ENCODE measurements at regions not wholly inside any gene's neighbourhood (a gene's known extent, or its start where the extent isn't known, plus 50 kb on each side); places are given as distances from the start of the nearest gene placed in this dataset.

DNA sequence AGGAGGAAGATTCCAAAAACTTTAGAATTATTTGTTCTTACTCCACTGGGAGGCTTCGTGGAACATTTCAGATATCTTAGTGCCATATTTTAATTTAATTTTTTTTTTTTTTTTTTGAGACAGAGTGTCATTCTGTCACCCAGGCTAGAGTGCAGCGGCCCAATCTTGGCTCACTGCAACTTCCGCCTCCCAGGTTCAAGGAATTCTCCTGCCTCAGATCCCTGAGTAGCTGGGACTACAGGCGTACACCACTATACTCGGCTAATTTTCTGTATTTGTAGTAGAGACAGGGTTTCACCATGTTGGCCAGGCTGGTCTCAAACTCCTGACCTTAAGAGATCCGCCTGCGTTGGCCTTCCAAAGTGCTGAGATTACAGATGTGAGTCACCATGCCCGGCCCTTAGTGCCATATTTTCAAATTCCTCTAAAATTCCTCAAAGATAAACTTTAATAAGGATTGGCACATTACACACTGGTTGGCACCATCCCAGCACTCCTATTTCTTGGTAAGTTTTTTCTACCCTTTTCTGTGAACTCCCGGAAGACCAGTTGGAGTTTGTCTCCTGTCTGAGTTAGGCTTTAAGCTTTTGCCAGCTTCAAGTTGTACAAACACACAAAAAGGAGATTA lies 693.7 kb downstream of the MCTP2 start (continued):
- TF ChIP-seq ZNF114 (CRISPR knock-in tag; IDR thresholded peaks at IDR 0.05) (no peak), NANOG (IDR thresholded peaks at IDR 0.05; ENCODE audit: borderline replicate concordance) (no peak), EZH2 (IDR thresholded peaks at IDR 0.05; ENCODE audit: low read depth, unreplicated experiment) (no peak), JUNB (IDR thresholded peaks at IDR 0.05; ENCODE audit: unreplicated experiment) (no peak), EZH2phosphoT487 (IDR thresholded peaks at IDR 0.05; ENCODE audit: unreplicated experiment) (no peak)
- TF ChIP-seq, protein P1, sequence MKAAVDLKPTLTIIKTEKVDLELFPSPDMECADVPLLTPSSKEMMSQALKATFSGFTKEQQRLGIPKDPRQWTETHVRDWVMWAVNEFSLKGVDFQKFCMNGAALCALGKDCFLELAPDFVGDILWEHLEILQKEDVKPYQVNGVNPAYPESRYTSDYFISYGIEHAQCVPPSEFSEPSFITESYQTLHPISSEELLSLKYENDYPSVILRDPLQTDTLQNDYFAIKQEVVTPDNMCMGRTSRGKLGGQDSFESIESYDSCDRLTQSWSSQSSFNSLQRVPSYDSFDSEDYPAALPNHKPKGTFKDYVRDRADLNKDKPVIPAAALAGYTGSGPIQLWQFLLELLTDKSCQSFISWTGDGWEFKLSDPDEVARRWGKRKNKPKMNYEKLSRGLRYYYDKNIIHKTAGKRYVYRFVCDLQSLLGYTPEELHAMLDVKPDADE (IDR thresholded peaks at IDR 0.05), result no peak
- TF ChIP-seq, protein P2, sequence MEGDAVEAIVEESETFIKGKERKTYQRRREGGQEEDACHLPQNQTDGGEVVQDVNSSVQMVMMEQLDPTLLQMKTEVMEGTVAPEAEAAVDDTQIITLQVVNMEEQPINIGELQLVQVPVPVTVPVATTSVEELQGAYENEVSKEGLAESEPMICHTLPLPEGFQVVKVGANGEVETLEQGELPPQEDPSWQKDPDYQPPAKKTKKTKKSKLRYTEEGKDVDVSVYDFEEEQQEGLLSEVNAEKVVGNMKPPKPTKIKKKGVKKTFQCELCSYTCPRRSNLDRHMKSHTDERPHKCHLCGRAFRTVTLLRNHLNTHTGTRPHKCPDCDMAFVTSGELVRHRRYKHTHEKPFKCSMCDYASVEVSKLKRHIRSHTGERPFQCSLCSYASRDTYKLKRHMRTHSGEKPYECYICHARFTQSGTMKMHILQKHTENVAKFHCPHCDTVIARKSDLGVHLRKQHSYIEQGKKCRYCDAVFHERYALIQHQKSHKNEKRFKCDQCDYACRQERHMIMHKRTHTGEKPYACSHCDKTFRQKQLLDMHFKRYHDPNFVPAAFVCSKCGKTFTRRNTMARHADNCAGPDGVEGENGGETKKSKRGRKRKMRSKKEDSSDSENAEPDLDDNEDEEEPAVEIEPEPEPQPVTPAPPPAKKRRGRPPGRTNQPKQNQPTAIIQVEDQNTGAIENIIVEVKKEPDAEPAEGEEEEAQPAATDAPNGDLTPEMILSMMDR (conservative IDR thresholded peaks at IDR 0.05; ENCODE audit: low read depth in 2 of 2), result no peak

DNA sequence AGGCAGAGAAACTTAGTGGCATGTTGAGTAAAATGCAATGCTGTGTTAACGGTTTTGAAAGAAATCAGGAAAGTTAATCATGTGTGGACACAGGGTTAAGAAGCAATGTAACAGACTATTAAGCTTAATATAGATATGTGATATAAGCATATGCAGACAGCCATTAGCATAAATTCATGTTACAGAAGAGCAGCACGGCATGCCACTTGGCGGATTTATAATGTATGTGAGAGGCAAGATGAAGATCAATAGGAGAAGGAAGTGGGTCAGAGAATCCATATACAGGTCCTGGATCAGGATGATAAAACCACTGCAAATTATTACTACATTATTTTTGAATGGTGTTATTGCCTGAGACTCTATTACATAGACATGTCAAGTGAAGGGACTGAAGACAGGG lies 694.3 kb downstream of the MCTP2 start:
- H3K9me3 Mint-ChIP-seq, result no peaks in the 10 kb centered on the region
- no peaks in the 10 kb centered on the region for H3K36me3 Mint-ChIP-seq (ENCODE audit: low read depth)
- Histone ChIP-seq H3K4me1 (ENCODE audit: insufficient read depth) (no peaks in the 10 kb centered on the region), H3K79me2 (replicated peaks; ENCODE audit: insufficient read depth) (no peaks in the 10 kb centered on the region), H3K27ac (ENCODE audit: low read depth) (no peak overlapping the region), H3K4me3 (no peak overlapping the region), H3K9me2 (ENCODE audit: insufficient read depth) (no peaks in the 10 kb centered on the region), H2AFZ (no peak overlapping the region), H3K27me3 (ENCODE audit: insufficient read depth) (no peaks in the 10 kb centered on the region), H3K4me2 (no peak overlapping the region), H3K36me3 (ENCODE audit: insufficient read depth) (no peaks in the 10 kb centered on the region), H4K20me1 (replicated peaks; ENCODE audit: insufficient read depth) (no peaks in the 10 kb centered on the region), H3F3A (replicated peaks; ENCODE audit: low read depth) (no peaks in the 10 kb centered on the region)
- ATAC-seq, result no peak
- H3K27ac Mint-ChIP-seq, result no peak overlapping the region
- H3K4me3 Mint-ChIP-seq, result no peak overlapping the region
- no peaks in the 10 kb centered on the region for H3K4me1 Mint-ChIP-seq
- no peaks in the 10 kb centered on the region for H3K27me3 Mint-ChIP-seq (ENCODE audit: insufficient read depth, low read depth, poor library complexity)
- DNase-seq (ENCODE audit: low spot score), result no peak
- TF ChIP-seq EZH2phosphoT487 (IDR thresholded peaks at IDR 0.05; ENCODE audit: unreplicated experiment), result no peak
- TF ChIP-seq ZNF114 (CRISPR knock-in tag; IDR thresholded peaks at IDR 0.05), result no peak
- no peak for TF ChIP-seq EZH2 (IDR thresholded peaks at IDR 0.05; ENCODE audit: low read depth, unreplicated experiment)
- TF ChIP-seq POLR2AphosphoS5 (IDR thresholded peaks at IDR 0.05; ENCODE audit: low read depth), result no peak
- TF ChIP-seq, protein P3, sequence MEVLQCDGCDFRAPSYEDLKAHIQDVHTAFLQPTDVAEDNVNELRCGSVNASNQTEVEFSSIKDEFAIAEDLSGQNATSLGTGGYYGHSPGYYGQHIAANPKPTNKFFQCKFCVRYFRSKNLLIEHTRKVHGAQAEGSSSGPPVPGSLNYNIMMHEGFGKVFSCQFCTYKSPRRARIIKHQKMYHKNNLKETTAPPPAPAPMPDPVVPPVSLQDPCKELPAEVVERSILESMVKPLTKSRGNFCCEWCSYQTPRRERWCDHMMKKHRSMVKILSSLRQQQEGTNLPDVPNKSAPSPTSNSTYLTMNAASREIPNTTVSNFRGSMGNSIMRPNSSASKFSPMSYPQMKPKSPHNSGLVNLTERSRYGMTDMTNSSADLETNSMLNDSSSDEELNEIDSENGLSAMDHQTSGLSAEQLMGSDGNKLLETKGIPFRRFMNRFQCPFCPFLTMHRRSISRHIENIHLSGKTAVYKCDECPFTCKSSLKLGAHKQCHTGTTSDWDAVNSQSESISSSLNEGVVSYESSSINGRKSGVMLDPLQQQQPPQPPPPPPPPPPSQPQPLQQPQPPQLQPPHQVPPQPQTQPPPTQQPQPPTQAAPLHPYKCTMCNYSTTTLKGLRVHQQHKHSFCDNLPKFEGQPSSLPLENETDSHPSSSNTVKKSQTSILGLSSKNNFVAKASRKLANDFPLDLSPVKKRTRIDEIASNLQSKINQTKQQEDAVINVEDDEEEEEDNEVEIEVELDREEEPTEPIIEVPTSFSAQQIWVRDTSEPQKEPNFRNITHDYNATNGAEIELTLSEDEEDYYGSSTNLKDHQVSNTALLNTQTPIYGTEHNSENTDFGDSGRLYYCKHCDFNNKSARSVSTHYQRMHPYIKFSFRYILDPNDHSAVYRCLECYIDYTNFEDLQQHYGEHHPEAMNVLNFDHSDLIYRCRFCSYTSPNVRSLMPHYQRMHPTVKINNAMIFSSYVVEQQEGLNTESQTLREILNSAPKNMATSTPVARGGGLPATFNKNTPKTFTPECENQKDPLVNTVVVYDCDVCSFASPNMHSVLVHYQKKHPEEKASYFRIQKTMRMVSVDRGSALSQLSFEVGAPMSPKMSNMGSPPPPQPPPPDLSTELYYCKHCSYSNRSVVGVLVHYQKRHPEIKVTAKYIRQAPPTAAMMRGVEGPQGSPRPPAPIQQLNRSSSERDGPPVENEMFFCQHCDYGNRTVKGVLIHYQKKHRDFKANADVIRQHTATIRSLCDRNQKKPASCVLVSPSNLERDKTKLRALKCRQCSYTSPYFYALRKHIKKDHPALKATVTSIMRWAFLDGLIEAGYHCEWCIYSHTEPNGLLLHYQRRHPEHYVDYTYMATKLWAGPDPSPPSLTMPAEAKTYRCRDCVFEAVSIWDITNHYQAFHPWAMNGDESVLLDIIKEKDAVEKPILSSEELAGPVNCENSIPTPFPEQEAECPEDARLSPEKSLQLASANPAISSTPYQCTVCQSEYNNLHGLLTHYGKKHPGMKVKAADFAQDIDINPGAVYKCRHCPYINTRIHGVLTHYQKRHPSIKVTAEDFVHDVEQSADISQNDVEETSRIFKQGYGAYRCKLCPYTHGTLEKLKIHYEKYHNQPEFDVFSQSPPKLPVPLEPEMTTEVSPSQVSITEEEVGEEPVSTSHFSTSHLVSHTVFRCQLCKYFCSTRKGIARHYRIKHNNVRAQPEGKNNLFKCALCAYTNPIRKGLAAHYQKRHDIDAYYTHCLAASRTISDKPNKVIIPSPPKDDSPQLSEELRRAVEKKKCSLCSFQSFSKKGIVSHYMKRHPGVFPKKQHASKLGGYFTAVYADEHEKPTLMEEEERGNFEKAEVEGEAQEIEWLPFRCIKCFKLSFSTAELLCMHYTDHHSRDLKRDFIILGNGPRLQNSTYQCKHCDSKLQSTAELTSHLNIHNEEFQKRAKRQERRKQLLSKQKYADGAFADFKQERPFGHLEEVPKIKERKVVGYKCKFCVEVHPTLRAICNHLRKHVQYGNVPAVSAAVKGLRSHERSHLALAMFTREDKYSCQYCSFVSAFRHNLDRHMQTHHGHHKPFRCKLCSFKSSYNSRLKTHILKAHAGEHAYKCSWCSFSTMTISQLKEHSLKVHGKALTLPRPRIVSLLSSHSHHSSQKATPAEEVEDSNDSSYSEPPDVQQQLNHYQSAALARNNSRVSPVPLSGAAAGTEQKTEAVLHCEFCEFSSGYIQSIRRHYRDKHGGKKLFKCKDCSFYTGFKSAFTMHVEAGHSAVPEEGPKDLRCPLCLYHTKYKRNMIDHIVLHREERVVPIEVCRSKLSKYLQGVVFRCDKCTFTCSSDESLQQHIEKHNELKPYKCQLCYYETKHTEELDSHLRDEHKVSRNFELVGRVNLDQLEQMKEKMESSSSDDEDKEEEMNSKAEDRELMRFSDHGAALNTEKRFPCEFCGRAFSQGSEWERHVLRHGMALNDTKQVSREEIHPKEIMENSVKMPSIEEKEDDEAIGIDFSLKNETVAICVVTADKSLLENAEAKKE (CRISPR knock-in tag; IDR thresholded peaks at IDR 0.05), result no peak
- no peak for TF ChIP-seq STAT1 (IDR thresholded peaks at IDR 0.05; ENCODE audit: unreplicated experiment)
- TF ChIP-seq, protein P4, sequence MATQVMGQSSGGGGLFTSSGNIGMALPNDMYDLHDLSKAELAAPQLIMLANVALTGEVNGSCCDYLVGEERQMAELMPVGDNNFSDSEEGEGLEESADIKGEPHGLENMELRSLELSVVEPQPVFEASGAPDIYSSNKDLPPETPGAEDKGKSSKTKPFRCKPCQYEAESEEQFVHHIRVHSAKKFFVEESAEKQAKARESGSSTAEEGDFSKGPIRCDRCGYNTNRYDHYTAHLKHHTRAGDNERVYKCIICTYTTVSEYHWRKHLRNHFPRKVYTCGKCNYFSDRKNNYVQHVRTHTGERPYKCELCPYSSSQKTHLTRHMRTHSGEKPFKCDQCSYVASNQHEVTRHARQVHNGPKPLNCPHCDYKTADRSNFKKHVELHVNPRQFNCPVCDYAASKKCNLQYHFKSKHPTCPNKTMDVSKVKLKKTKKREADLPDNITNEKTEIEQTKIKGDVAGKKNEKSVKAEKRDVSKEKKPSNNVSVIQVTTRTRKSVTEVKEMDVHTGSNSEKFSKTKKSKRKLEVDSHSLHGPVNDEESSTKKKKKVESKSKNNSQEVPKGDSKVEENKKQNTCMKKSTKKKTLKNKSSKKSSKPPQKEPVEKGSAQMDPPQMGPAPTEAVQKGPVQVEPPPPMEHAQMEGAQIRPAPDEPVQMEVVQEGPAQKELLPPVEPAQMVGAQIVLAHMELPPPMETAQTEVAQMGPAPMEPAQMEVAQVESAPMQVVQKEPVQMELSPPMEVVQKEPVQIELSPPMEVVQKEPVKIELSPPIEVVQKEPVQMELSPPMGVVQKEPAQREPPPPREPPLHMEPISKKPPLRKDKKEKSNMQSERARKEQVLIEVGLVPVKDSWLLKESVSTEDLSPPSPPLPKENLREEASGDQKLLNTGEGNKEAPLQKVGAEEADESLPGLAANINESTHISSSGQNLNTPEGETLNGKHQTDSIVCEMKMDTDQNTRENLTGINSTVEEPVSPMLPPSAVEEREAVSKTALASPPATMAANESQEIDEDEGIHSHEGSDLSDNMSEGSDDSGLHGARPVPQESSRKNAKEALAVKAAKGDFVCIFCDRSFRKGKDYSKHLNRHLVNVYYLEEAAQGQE (IDR thresholded peaks at IDR 0.05; ENCODE audit: unreplicated experiment), result no peak
